Heart left ventricle (tissue), 16 donors: ENCODE measurements at regions not wholly inside any gene's neighbourhood (a gene's known extent, or its start where the extent isn't known, plus 50 kb on each side); places are given as distances from the start of the nearest gene placed in this dataset.

Experiments used
- ATAC-seq, 4 donors: fragments of 200-7000 bp; cut with Tn5 transposase; one replicate each; pipeline ENCODE4 v1.9.1; 2020 to 2022; ENCODE audit warnings: moderate library complexity in 4 of 4, mild to moderate bottlenecking in 3 of 4, moderate number of reproducible peaks in 1 of 4
- DNase-seq, 5 donors: peaks; one replicate each; pipeline ENCODE4 v3.0.0-alpha.2; 2020
- H3K27ac ChIP-seq, 12 donors: fragments of 200-600 bp; sonication (generic) in 4 of 12; one replicate each; pipeline versions ENCODE4 v1.5.0 to v1.8.0; 2016 to 2022; ENCODE audit warnings: mild to moderate bottlenecking in 2 of 12
- H3K27me3 ChIP-seq, 9 donors: fragments of 200-600 bp; sonication (generic) in 2 of 9; one replicate each; pipeline versions ENCODE4 v1.5.1 to v1.8.0; 2016 to 2022; ENCODE audit warnings: mild to moderate bottlenecking in 3 of 9
- H3K36me3 ChIP-seq, 9 donors: fragments of 200-600 bp; sonication (generic) in 2 of 9; one replicate each; pipeline versions ENCODE4 v1.5.0 to v1.8.0; 2018 to 2022; ENCODE audit warnings: mild to moderate bottlenecking in 2 of 9
- H3K4me1 ChIP-seq, 12 donors: fragments of 200-600 bp; sonication (generic) in 4 of 12; one replicate each; pipeline versions ENCODE4 v1.5.0 to v1.8.0; 2016 to 2022; ENCODE audit warnings: mild to moderate bottlenecking in 3 of 12
- H3K4me3 ChIP-seq, 12 donors: fragments of 200-600 bp; sonication (generic) in 4 of 12; one replicate each; pipeline versions ENCODE4 v1.5.0 to v1.8.0; 2017 to 2022; ENCODE audit warnings: mild to moderate bottlenecking in 9 of 12, moderate library complexity in 4 of 12
- H3K9me3 ChIP-seq, 12 donors: fragments of 200-600 bp; sonication (generic) in 4 of 12; one replicate each; pipeline versions ENCODE4 v1.5.0 to v1.8.0; 2016 to 2022; ENCODE audit warnings: mild to moderate bottlenecking in 1 of 12
- POLR2A ChIP-seq, 2 donors: fragments of 450-650 bp; IDR thresholded peaks; one replicate each; pipeline ENCODE4 v1.6.1; 2017; ENCODE audit warnings: antibody characterized with exemption in 2 of 2, mild to moderate bottlenecking in 2 of 2, moderate library complexity in 2 of 2
- WGBS, 4 donors: extraction: QIAGEN DNeasy Blood & Tissue Kit in 2 of 4; methylation state at CpG; one replicate each; pipeline versions ENCODE4 v1.1.5 to v1.1.7; 2013 to 2018; 5-methylcytosine and 5-hydroxymethylcytosine counted together
- intact Hi-C, 10 donors: fragments of 100-400 bp; cut with DNase I; formaldehyde crosslinking; loops; one replicate each; pipeline versions ENCODE4 v1.11.1 to v1.14.2; 2022
- TF ChIP-seq, protein P1 (sequence below), 12 donors: fragments of 200-600 bp; sonication (generic) in 4 of 12; IDR thresholded peaks; one replicate each; pipeline versions ENCODE4 v1.5.0 to v1.8.0; 2018 to 2022; ENCODE audit warnings: antibody characterized with exemption in 12 of 12, mild to moderate bottlenecking in 5 of 12
- donor health status: ischemic (EF 13 %, LVEDD 7.1; RV severe dilation, severe dysfunction).
- donor health status: healthy with polysubstance abuse.
- donor health status: DM: no; HTN: yes; CAD: no.
- donor health status: DM: no; HTN: no; CAD: no.
- donor health status: ischemic (EF 25% LVEDD 6.9; RV normal size, moderate dysfunction).
- donor health status: ischemic (EF 25% LVEDD 5.7; RV mildly dilated, moderate dysfunction).
- donor health status: healthy.
- donor health status: DM: yes; HTN: yes; CAD: no.
- donor health status: ischemic (EF 35%, LVEDD 5.7; RV mildly dilated, moderate dysfunction).
- donor health status: nonischemic (EF 11% LVEDD 7.7; RV severe dilation, severe dysfunction).
- donor health status: DM: yes; HTN: yes; CAD: no.
- donor health status: PGD.
- donor health status: ischemic (EF 29% LVEDD 5.4; RV normal size, mild dysfunction).
- donor health status: nonischemic (EF 23%, LVEDD 6.1; RV moderate dilation, normal function).

DNA sequence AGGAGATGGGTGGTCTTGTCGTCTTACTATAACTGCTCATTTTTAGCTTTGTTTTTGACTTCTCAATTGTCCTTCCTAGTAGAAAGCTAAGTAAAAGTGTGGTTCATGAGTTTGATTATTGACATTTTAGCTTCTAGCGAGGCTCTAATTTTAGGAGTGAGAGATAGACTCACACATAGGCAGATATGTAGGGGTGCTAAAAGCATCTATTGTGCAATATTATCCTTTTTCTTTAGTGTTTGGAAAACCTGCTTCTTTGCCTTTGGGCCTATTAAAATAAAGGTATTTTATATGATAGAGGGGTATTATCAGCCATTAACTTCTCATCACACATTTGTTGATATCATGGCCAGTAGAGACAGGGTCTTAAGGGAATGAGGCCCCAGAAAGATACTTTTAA lies 195.3 kb downstream of the SPRY1 start:
- DNase-seq = no peak
- WGBS, 4 donors = 95 to 98% (median 97%) methylated on average over 2 of the region's 2 CpGs
- H3K4me3 ChIP-seq = no peak overlapping the region
- no peaks in the 10 kb centered on the region for H3K36me3 ChIP-seq
- H3K27ac ChIP-seq = no peak overlapping the region
- H3K27me3 ChIP-seq = no peaks in the 10 kb centered on the region
- no peak for TF ChIP-seq POLR2A (IDR thresholded peaks at IDR 0.05)
- TF ChIP-seq, protein P1, sequence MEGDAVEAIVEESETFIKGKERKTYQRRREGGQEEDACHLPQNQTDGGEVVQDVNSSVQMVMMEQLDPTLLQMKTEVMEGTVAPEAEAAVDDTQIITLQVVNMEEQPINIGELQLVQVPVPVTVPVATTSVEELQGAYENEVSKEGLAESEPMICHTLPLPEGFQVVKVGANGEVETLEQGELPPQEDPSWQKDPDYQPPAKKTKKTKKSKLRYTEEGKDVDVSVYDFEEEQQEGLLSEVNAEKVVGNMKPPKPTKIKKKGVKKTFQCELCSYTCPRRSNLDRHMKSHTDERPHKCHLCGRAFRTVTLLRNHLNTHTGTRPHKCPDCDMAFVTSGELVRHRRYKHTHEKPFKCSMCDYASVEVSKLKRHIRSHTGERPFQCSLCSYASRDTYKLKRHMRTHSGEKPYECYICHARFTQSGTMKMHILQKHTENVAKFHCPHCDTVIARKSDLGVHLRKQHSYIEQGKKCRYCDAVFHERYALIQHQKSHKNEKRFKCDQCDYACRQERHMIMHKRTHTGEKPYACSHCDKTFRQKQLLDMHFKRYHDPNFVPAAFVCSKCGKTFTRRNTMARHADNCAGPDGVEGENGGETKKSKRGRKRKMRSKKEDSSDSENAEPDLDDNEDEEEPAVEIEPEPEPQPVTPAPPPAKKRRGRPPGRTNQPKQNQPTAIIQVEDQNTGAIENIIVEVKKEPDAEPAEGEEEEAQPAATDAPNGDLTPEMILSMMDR (IDR thresholded peaks at IDR 0.05) = no peak
- no peak for ATAC-seq
- H3K4me1 ChIP-seq = peaks cover 0 to 21% (median 2%) of the 10 kb centered on the region in 12 donors
- intact Hi-C loops = no loop called here
- H3K9me3 ChIP-seq = no peaks in the 10 kb centered on the region

DNA sequence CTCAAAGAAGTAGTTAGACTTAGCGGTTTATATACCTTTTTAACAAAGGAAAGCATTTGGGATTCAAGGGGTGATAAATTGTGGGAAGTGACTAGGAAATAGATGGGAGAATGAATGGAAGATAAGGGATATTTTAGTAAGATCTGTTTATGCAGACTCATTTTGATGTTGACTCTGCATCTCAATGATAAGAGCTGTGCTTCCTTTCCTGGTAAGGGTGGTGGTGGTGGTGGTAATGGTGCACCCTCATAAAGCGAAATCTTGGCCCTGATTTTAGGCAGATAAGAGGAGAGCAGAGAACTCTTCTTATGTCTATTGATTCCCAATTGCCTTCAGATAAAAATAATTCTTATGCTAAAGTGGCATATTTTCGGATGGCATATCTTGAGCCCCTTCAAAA lies 197.1 kb downstream of the SPRY1 start:
- Histone ChIP-seq H3K4me1 (peaks cover 0 to 14% (median 0%) of the 10 kb centered on the region in 12 donors), H3K27me3 (no peaks in the 10 kb centered on the region), H3K27ac (no peak overlapping the region), H3K4me3 (no peak overlapping the region), H3K36me3 (no peaks in the 10 kb centered on the region), H3K9me3 (no peaks in the 10 kb centered on the region)
- DNase-seq (no peak), ATAC-seq (no peak)
- intact Hi-C loops = no loop called here
- TF ChIP-seq, protein P1 (IDR thresholded peaks at IDR 0.05) = no peak
- no peak for TF ChIP-seq POLR2A (IDR thresholded peaks at IDR 0.05)
- 85 to 94% (median 89%) methylated on average over 3 of the region's 3 CpGs for WGBS, 4 donors

DNA sequence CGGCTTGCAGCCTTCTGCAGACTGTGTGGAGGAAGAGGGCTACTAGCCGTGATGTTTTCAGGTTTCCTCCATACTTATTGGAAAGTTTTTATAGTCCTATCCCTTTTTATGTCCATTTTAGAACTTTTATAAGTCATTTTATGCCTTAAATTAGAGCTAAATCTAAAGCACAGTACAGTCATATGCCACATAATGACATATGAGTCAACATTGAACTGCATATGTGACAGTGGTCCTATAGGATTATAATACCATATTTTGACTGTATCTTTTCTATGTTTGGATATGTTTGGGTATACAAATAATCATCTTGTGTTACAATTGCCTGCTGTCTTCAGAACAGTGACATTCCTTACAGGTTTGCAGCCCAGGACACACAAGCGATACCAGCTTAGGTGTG lies 200.2 kb downstream of the SPRY1 start:
- Histone ChIP-seq H3K27me3 (no peaks in the 10 kb centered on the region), H3K4me1 (peaks cover 0 to 27% (median 14%) of the 10 kb centered on the region in 12 donors), H3K4me3 (no peak overlapping the region), H3K9me3 (no peaks in the 10 kb centered on the region), H3K27ac (no peak overlapping the region), H3K36me3 (no peaks in the 10 kb centered on the region)
- 92 to 95% (median 93%) methylated on average over 3 of the region's 3 CpGs for WGBS, 4 donors
- TF ChIP-seq POLR2A (IDR thresholded peaks at IDR 0.05) = no peak
- TF ChIP-seq, protein P1 (IDR thresholded peaks at IDR 0.05) = no peak
- no peak for ATAC-seq
- intact Hi-C loops = no loop called here
- DNase-seq = no peak

DNA sequence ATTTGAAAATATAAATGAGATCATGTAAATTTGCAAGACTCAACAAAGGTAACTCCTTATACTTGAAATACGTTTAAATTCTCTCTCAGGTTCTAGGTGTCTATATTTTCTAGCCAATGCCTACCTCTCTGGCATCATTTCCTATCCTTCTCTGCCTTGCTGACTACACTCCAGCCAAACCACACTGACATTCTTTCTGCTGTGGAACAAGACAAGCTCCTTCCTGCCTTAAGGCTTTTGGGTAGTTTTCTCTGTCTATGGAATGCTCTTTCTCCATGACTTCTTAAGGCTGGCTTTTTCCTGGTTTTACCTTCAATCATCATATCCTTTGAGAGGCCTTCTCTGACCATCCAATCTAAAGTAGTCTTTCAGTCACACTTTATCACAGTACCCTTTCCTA lies 201.0 kb downstream of the SPRY1 start:
- 83 to 95% (median 88%) methylated on average over 1 of the region's 1 CpG for WGBS, 4 donors
- Histone ChIP-seq H3K27me3 (no peaks in the 10 kb centered on the region), H3K4me3 (no peak overlapping the region), H3K9me3 (no peaks in the 10 kb centered on the region), H3K4me1 (peaks cover 0 to 27% (median 14%) of the 10 kb centered on the region in 12 donors), H3K36me3 (no peaks in the 10 kb centered on the region), H3K27ac (no peak overlapping the region)
- DNase-seq (no peak), ATAC-seq (no peak)
- TF ChIP-seq POLR2A (IDR thresholded peaks at IDR 0.05) = no peak
- TF ChIP-seq, protein P1 (IDR thresholded peaks at IDR 0.05) = no peak
- intact Hi-C loops = no loop called here
